IMR-90 (cell line): ENCODE measurements at regions not wholly inside any gene's neighbourhood (a gene's known extent, or its start where the extent isn't known, plus 50 kb on each side); places are given as distances from the start of the nearest gene placed in this dataset.

ENCODE experiments used
- ATAC-seq: fragments of 200-7000 bp; cut with Tn5 transposase; 2 replicates; pipeline ENCODE4 v1.9.1; 2020; ENCODE audit warnings: low read depth, mild to moderate bottlenecking, moderate library complexity
- BruUV-seq: library from RNA; stranded (reverse); fragments of 400-500 nt; replicated peaks from 2 replicates; lab custom pipeline; 2021; lab: Mats Ljungman, UMichigan
- CTCF ChIA-PET: fragments of 300-600 bp; formaldehyde crosslinking; extraction: SDS; loops from one replicate; lab custom pipeline; 2021; ENCODE audit warnings: antibody characterized with exemption; lab: Yijun Ruan, JAX
- POLR2A ChIA-PET: fragments of 300-600 bp; sonication (Branson Sonifier 250); formaldehyde crosslinking; loops from one replicate; lab custom pipeline; 2022; ENCODE audit warnings: antibody characterized with exemption; ENCODE audit not compliant: unreplicated experiment; lab: Charles Lee
- DNase-seq: peaks from one replicate; pipeline ENCODE4 v3.0.0; 2013
- H2AFZ ChIP-seq: replicated peaks from 2 replicates; pipeline ENCODE3; 2013; ENCODE audit warnings: low read length, mild to moderate bottlenecking; ENCODE audit not compliant: poor library complexity
- H2AK5ac ChIP-seq: 2 replicates; pipeline ENCODE4 v1.6.1; 2013; ENCODE audit warnings: low read depth, low read length, inconsistent platforms
- H2AK9ac ChIP-seq: replicated peaks from 2 replicates; pipeline ENCODE3; 2013; ENCODE audit warnings: mild to moderate bottlenecking, low read depth, low read length, moderate library complexity; ENCODE audit not compliant: poor library complexity
- H2BK120ac ChIP-seq: 2 replicates; pipeline ENCODE4 v1.6.1; 2013; ENCODE audit warnings: low read depth, low read length, inconsistent platforms
- H2BK15ac ChIP-seq: 3 replicates; pipeline ENCODE4 v1.6.1; 2013; ENCODE audit warnings: low read depth, low read length, inconsistent platforms
- H2BK20ac ChIP-seq: 2 replicates; pipeline ENCODE4 v1.6.1; 2013; ENCODE audit warnings: low read depth, mild to moderate bottlenecking, inconsistent platforms, low read length, moderate library complexity
- H2BK5ac ChIP-seq: 2 replicates; pipeline ENCODE4 v1.6.1; 2013; ENCODE audit warnings: mild to moderate bottlenecking, low read depth, low read length, inconsistent platforms; ENCODE audit not compliant: poor library complexity, severe bottlenecking
- H3K14ac ChIP-seq: replicated peaks from 2 replicates; pipeline ENCODE4 v1.6.1; 2013; ENCODE audit warnings: low read depth, low read length, inconsistent platforms
- H3K18ac ChIP-seq: 2 replicates; pipeline ENCODE4 v1.6.1; 2013; ENCODE audit warnings: low read depth, low read length, control low read depth
- H3K23ac ChIP-seq: 2 replicates; pipeline ENCODE4 v1.6.1; 2013; ENCODE audit warnings: low read depth, low read length, inconsistent platforms
- H3K27ac ChIP-seq: 2 replicates; pipeline ENCODE4 v1.5.1; 2013; ENCODE audit warnings: mild to moderate bottlenecking, control low read depth, low read length; ENCODE audit not compliant: insufficient read depth
- H3K27me3 ChIP-seq: 2 replicates; pipeline ENCODE4 v1.6.1; 2013; ENCODE audit warnings: low read length; ENCODE audit not compliant: control insufficient read depth, insufficient read depth
- H3K36me3 ChIP-seq: 2 replicates; pipeline ENCODE4 v1.6.1; 2013; ENCODE audit warnings: low read length, mixed read lengths; ENCODE audit not compliant: control insufficient read depth, insufficient read depth
- H3K4ac ChIP-seq: 2 replicates; pipeline ENCODE4 v1.6.1; 2013; ENCODE audit warnings: low read depth, low read length, inconsistent platforms
- H3K4me1 ChIP-seq: 2 replicates; pipeline ENCODE4 v1.6.1; 2013; ENCODE audit warnings: low read length, mixed read lengths; ENCODE audit not compliant: control insufficient read depth, insufficient read depth
- H3K4me2 ChIP-seq: 2 replicates; pipeline ENCODE4 v1.6.1; 2013; ENCODE audit warnings: low read depth, mild to moderate bottlenecking, control low read depth, low read length, moderate library complexity
- H3K4me3 ChIP-seq: 2 replicates; pipeline ENCODE4 v1.5.1; 2013; ENCODE audit warnings: low read depth, mild to moderate bottlenecking, control low read depth, low read length, moderate library complexity; ENCODE audit not compliant: insufficient read depth
- H3K56ac ChIP-seq: 2 replicates; pipeline ENCODE4 v1.6.1; 2013; ENCODE audit warnings: low read length, inconsistent platforms; ENCODE audit not compliant: insufficient read depth; ENCODE audit errors: extremely low read depth
- H3K79me1 ChIP-seq, 2 experiments: 2 replicates each; pipeline ENCODE4 v1.6.1; 2013; ENCODE audit warnings: low read length in 2 of 2, inconsistent platforms in 1 of 2, low read depth in 1 of 2
- H3K9ac ChIP-seq: 2 replicates; pipeline ENCODE4 v1.6.1; 2013; ENCODE audit warnings: low read depth, low read length, control low read depth
- H3K9me1 ChIP-seq: 2 replicates; pipeline ENCODE4 v1.6.1; 2013; ENCODE audit warnings: low read length, inconsistent platforms; ENCODE audit not compliant: insufficient read depth
- H3K9me3 ChIP-seq: 2 replicates; pipeline ENCODE4 v1.6.1; 2013; ENCODE audit warnings: low read length; ENCODE audit not compliant: control insufficient read depth, insufficient read depth
- H4K20me1 ChIP-seq: 2 replicates; pipeline ENCODE4 v1.6.1; 2013; ENCODE audit warnings: low read length, inconsistent platforms; ENCODE audit not compliant: insufficient read depth
- H4K5ac ChIP-seq: 2 replicates; pipeline ENCODE4 v1.6.1; 2013; ENCODE audit warnings: mild to moderate bottlenecking, low read depth, low read length, control low read depth
- H4K8ac ChIP-seq, 2 experiments: 2 replicates each; pipeline ENCODE4 v1.6.1; 2013; ENCODE audit warnings: low read depth in 2 of 2, low read length in 2 of 2, control low read depth in 1 of 2, inconsistent platforms in 1 of 2
- H4K91ac ChIP-seq: 2 replicates; pipeline ENCODE4 v1.6.1; 2013; ENCODE audit warnings: low read depth, low read length, inconsistent platforms; ENCODE audit not compliant: insufficient read depth
- BHLHE40 ChIP-seq: fragments of 150-350 bp; IDR thresholded peaks from 2 replicates; pipeline ENCODE4 v1.6.1; 2016; ENCODE audit warnings: mild to moderate bottlenecking, low read depth, low read length
- CTCF ChIP-seq: conservative IDR thresholded peaks from 2 replicates; pipeline ENCODE4 v1.5.1; 2012; ENCODE audit warnings: mild to moderate bottlenecking, low read depth, low read length, improper control_type of control experiment
- ELK1 ChIP-seq: fragments of 150-350 bp; IDR thresholded peaks from 2 replicates; pipeline ENCODE4 v1.6.1; 2016; ENCODE audit warnings: low read depth, mild to moderate bottlenecking, low read length, moderate library complexity, borderline replicate concordance
- FOS ChIP-seq: fragments of 150-350 bp; IDR thresholded peaks from 2 replicates; pipeline ENCODE4 v1.6.1; 2016; ENCODE audit warnings: low read depth, low read length
- MAFK ChIP-seq: IDR thresholded peaks from 2 replicates; pipeline ENCODE4 v1.6.1; 2012; ENCODE audit warnings: low read depth, low read length, improper control_type of control experiment
- MAZ ChIP-seq: IDR thresholded peaks from 2 replicates; pipeline ENCODE4 v1.6.1; 2012; ENCODE audit warnings: low read depth, mild to moderate bottlenecking, low read length, improper control_type of control experiment, moderate library complexity, borderline replicate concordance
- NFE2L2 ChIP-seq: fragments of 150-350 bp; IDR thresholded peaks from 2 replicates; pipeline ENCODE4 v1.6.1; 2016; ENCODE audit warnings: low read depth, mild to moderate bottlenecking, low read length
- RAD21 ChIP-seq: IDR thresholded peaks from 2 replicates; pipeline ENCODE4 v1.6.1; 2012; ENCODE audit warnings: low read length, improper control_type of control experiment
- RCOR1 ChIP-seq: IDR thresholded peaks from 2 replicates; pipeline ENCODE4 v1.6.1; 2012; ENCODE audit warnings: mild to moderate bottlenecking, low read length, improper control_type of control experiment; ENCODE audit not compliant: insufficient replicate concordance
- RFX5 ChIP-seq: IDR thresholded peaks from 2 replicates; pipeline ENCODE4 v1.8.0; 2012; ENCODE audit warnings: low read depth, mild to moderate bottlenecking, low read length, moderate library complexity
- SMC3 ChIP-seq: fragments of 150-350 bp; IDR thresholded peaks from 2 replicates; pipeline ENCODE4 v1.6.1; 2016; ENCODE audit warnings: low read depth, mild to moderate bottlenecking, antibody characterized with exemption, low read length, moderate library complexity
- USF2 ChIP-seq: fragments of 150-350 bp; IDR thresholded peaks from 2 replicates; pipeline ENCODE4 v1.6.1; 2017; ENCODE audit warnings: mild to moderate bottlenecking, antibody characterized with exemption, low read length, low read depth
- WGBS, 2 experiments: methylation state at CpG; one replicate each; pipeline versions ENCODE4 v1.1.5 to v1.1.7; 2013; ENCODE audit warnings: missing lambda C conversion rate in 2 of 2; ENCODE audit not compliant: insufficient read length in 1 of 2; ENCODE audit errors: extremely low coverage in 2 of 2; 5-methylcytosine and 5-hydroxymethylcytosine counted together
- dilution Hi-C: fragments of 300-500 bp; cut with HindIII; formaldehyde crosslinking; loops from one replicate; pipeline ENCODE4 v1.14.3; 2018; ENCODE audit warnings: low sequenced_read_pairs; ENCODE audit not compliant: unreplicated experiment
- in situ Hi-C: fragments of 300-500 bp; cut with MboI; formaldehyde crosslinking; loops from 3 replicates; pipeline ENCODE4 v1.14.3; 2019; ENCODE audit warnings: low sequenced_read_pairs, inconsistent platforms, mixed read lengths
- intact Hi-C: fragments of 100-400 bp; cut with micrococcal nuclease; formaldehyde crosslinking; loops from 2 replicates; pipeline ENCODE4 v1.10.0; 2022

- Histone ChIP-seq H3K18ac (no peak overlapping the region), H3K9ac (no peak overlapping the region), H3K4me2 (no peak overlapping the region), H3K9me3 (no peaks in the 10 kb centered on the region), H3K4me1 (no peaks in the 10 kb centered on the region), H2BK20ac (no peak overlapping the region), H2AFZ (no peak overlapping the region), H4K20me1 (no peaks in the 10 kb centered on the region), H3K23ac (no peak overlapping the region), H4K8ac (no peak overlapping the region), H2BK15ac (no peak overlapping the region), H3K4ac (no peak overlapping the region), H4K5ac (no peak overlapping the region), H3K79me1 (no peaks in the 10 kb centered on the region), H2AK9ac (no peak overlapping the region), H2BK120ac (no peak overlapping the region), H3K27ac (no peak overlapping the region), H3K4me3 (no peak overlapping the region), H4K91ac (no peak overlapping the region), H3K9me1 (no peaks in the 10 kb centered on the region), H2BK5ac (no peak overlapping the region), H3K56ac (no peak overlapping the region), H2AK5ac (no peak overlapping the region), H3K27me3 (no peaks in the 10 kb centered on the region), H3K14ac (no peak overlapping the region), H3K36me3 (no peaks in the 10 kb centered on the region)
- DNase-seq (no peak), ATAC-seq (no peak)
- TF ChIP-seq USF2: no peak
- no peak for TF ChIP-seq ELK1
- no peak for TF ChIP-seq MAZ
- TF ChIP-seq RFX5: no peak
- no peak for TF ChIP-seq BHLHE40
- TF ChIP-seq SMC3: no peak
- TF ChIP-seq RCOR1: no peak
- no peak for TF ChIP-seq CTCF
- no peak for TF ChIP-seq MAFK
- TF ChIP-seq NFE2L2: no peak
- no peak for TF ChIP-seq FOS
- TF ChIP-seq RAD21: no peak
- POLR2A ChIA-PET: no interaction called here
- CTCF ChIA-PET: no interaction called here
- intact Hi-C loops (no loop called here), in situ Hi-C loops (no loop called here), dilution Hi-C loops (no loop called here)
- BruUV-seq: no TSS peak
- WGBS, 2 experiments: no CpG with 5 or more reads among the region's 5 CpGs
Observed at GRCh38 chr1:81351864-81352263, 448.9 kb upstream of the ADGRL2 start.
